HG02678 (cell line): ENCODE measurements at regions not wholly inside any gene's neighbourhood (a gene's known extent, or its start where the extent isn't known, plus 50 kb on each side); places are given as distances from the start of the nearest gene placed in this dataset.

Experiments used
- ATAC-seq: cut with Tn5 transposase; IDR thresholded peaks from one replicate; pipeline ENCODE4 v1.9.1; 2021; ENCODE audit warnings: mild to moderate bottlenecking, moderate library complexity; ENCODE audit not compliant: unreplicated experiment

DNA sequence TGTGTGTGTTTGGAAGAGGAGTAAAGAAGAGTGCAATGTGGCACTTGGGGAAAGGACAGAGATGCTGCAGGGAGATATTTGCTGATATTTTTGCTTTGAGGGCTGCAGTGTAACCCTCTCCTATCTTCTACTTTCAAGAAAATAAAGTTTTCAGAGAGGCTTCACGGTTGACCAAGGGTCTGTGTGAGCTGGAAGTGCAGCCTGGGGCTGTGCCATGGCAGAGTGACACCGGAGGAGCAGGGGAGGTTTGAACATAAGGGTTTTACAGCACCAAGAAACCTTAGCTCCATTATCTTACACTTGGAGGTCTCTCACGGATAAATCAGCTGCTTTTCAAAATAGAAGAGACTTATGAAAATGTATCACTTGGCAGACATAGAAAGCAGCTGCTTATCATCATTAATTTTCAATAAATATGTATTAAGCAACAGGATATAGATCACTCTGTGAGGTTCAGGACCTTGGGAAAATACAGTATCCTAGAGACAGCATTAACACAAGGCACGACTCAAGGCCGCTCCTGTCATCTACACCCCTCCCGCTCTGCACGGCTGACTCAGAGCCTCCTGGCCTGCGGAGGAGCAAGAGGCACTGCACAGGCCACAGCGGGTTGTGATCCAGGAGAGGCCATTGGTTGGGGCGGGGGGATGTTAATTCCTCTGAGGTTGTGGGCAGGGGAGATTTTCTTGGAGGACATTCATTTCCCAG, 127.8 kb downstream of the COPS8 start:
- no peak for ATAC-seq

DNA sequence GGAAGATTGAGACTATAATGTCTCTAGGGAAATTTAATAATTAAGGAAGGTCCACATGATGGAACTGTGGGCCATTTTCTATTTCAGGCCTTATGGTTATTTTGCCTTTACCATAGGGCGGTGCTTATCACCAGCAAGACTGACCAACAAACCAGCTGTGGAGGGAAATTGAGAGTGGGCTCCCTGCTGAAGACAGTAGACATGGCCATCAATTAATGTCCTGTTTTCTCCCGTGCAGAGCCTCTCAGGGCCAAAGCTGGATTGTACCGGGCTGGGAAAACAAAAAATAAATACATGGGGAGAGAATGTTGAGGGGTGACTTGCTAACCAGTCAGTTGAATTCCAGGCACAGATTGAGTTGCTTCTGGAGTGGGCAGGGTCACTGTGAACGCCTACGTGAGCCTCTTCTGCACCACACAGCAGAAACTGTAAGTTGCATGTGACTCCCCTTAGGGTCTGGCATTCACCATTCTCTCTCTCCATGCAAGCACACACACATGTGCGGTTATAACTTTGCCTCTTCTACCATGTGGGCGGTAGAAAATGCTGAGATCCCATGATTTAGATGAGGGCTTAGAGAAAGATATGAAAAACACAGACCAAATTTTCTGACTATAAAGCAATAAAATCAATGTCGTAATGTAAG, 128.5 kb downstream of the COPS8 start:
- no peak for ATAC-seq

DNA sequence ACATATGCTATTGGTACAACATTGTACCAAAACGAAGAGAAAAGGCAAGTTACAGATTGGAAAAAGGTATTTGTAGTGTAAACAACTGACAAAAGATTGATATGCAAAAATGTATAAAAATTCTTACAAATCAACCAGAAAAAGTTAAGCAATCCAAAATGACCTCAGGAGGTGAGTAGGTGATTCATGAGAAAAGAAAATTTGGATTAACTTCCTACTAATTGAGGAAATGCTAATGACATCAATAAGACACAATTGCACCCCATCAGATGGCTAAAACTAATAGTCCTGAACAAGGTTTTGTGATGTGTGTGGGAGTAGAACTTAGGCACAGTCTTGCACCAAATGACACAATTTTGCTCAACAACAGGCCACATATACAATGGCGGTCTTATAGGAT, 129.3 kb downstream of the COPS8 start:
- ATAC-seq, result no peak

DNA sequence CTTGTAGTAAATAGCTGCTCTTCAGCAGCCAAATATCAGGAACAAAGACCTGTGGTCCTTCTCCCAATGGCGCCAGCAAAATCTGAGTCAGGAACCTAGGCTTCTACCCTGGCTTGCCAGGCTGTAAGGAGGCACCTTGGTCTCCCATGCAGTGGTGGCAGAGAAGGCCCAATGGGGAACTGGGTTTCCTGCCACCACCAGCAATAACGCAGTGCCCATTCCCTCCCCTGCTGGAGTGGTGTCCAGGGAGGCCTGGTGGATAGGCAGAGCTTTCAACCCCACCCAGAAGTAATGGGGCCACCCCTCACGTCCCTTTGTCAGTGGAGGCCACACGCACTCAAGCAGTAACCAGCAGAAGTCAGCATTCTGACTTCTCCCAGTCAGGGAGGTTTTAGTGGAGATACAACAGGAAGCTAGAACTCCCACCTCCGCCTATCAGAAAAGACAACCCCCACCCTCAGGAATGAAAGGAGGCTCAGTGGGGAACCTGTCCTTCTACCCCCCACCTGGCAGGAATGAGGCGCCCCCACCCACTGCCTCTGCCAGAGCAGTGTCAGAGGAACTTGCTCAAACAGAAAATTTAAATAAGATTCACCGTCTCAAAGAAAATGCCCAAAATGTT, 132.4 kb downstream of the COPS8 start:
- ATAC-seq, result no peak

DNA sequence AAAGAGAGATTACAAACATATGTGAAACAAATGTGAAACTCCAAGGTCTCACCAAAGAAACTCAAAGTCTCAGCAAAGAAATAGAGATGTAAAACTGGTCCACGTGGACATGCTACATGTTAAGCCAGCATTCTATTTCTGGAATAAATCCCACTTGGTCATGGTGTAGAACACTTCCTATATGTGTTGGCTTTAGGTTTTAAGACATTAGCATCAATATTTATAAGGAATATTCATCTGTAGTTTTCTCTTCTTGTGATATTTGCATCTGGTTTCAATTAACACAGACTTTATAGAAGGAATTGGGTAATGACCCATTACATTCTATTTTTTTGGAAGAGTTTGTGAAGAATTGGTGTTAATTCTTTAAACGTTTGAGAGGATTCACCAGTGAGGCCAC, 133.1 kb downstream of the COPS8 start:
- no peak for ATAC-seq

DNA sequence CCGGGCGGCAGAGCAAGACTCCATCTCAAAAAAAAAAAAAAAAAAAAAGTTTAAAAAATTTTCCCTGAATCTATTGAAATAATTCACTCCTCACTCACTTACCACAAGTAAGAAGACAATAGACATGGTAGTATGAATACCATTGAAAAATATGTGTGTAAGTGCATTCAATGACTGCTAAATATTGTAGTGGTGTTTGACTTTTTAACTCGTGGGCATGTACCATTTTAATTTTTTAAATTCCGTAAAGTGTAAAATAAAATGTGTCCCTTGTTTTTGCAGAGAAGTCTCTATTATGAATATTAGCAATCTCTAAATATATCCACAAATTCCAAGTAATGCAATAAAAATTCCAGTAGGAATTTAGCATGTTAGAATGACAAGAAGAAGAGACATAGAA, 134.1 kb downstream of the COPS8 start:
- no peak for ATAC-seq

DNA sequence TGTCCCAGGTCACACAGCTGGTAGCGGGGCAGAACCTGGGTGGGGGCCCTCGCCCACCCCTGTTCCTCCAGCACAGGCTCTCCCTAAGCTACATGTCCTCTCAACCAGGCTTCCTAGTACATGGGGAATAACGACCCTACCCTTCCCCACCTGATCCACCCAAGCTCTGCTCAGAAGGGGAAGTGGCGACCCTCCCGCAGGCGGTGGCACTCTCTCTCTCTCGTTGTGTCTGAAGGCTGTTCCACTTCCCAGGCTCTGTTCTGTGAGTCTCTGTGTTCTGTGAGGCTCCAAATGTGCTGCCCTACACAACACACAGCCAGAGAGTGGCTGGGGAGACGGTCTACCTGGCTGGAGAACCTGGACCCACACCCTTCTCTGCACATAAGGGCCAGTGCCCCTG, 135.8 kb downstream of the COPS8 start:
- ATAC-seq, result no peak

DNA sequence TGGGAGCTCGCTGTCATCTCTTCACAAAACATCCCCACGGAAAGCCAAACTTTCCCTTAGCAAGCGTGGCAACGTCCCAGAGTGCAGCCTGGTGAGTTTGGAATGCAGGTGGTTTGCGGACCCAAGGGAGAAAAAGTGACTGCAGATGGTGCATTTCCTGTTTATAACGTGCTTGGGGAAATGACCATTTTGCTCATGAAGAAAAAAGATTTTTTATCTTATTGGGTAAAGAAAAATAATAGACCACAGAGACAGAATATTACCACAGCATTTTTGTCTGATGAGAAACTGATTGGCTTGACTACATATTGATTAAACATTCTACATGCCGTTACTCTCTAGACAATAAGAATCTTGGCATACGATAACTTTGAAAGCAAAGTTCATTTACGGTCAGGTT, 136.5 kb downstream of the COPS8 start:
- ATAC-seq, result no peak

DNA sequence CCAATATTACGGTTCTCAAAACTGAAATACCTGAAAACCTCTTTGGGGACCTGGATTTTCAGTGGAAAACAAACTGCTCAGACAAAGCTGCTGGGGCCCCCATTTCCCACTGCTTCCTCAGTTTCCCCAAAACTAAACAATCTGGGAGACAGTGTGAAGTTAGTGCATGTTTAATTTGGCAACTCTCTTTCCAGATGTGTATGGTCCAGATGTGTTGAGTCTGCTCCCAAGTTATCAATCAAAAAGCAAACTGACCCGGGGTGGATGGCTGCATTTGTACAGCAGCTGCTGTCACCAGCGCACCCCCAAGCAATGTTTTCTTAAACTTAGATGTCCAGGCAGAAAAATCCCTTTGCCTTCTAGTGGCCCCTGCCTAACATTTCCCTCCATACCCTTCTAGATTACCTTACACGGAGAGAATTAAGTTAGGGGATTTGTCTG, 136.9 kb downstream of the COPS8 start:
- ATAC-seq, result no peak

DNA sequence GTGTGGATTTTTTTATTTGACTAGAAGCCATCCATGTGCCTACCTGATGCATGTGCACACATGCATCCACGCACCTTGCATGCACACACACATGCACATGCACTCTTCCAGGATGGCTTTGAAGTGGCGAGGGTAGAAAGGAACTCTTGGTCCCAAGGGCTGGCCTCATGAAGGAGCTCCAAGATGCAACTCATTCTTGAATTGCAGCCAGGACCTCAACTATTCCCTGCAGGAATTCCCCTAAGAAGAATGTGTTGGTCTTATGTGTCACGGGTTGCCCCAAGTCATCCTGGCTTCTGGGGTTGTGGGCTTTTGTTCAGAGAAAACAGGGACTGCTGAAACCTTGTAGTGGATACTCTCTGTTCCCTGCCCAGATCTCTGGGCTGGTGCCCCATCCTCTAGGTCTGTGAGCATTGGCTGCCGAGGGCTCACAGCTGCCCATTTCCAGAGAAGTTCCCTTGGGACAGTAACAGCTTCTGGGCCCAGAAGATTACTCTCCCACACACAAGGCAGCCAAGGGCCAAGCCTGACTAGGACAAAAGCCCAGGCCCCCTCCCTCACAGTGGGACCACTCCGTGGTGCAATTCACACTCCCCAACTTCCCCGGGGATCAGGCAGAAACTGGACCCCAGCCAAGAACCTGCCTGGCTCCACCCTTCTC, 137.6 kb downstream of the COPS8 start:
- no peak for ATAC-seq

DNA sequence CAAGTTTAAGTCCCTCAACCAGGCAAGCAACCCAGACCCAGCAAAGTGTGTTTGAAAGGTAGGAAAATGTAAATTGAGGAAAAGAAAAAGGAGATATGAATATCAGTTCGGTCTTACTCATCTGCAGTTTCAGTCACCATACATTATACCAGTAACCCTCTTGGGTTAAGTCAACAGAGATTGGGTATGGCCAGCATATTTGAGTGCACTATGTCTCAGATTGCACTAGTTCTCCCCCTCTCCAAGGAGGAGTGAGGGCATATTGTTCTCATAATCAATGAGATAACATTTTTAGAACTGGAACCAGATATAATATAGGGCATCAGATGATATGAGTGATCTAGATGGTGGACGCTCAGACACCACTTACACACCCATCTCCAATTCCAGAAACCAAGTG, 141.5 kb downstream of the COPS8 start:
- no peak for ATAC-seq

DNA sequence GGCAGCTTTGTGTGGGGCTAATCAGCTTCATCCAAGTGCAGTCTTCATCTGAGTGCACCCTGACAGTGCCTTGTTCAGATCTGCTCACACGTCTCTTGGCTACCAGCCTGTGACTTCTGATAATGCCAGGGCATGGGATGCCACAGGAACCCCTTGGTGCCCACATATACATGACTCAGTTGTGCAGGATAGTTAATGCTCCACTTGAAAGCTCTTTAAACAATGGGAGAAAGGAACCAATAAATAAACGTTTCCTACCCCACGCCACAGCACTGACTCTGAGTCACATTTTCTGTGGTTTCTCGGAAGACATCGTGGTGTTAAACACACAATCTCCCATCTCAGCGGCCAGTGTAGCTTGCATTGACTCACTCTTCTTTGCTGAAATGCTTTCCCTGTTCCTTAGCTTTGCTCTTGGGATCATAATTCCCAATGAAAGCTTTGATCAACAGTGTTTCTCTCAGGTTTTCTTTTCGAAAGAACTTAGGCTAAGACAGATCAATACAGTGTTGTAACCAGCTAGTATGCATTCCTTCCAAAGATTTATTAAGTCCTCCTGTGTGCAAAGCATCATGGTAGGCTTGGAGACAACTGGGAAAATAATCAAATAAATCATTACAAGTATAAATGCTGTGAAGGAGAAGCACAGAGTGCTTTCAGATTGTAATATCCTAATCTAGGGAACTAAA, 142.0 kb downstream of the COPS8 start:
- no peak for ATAC-seq

DNA sequence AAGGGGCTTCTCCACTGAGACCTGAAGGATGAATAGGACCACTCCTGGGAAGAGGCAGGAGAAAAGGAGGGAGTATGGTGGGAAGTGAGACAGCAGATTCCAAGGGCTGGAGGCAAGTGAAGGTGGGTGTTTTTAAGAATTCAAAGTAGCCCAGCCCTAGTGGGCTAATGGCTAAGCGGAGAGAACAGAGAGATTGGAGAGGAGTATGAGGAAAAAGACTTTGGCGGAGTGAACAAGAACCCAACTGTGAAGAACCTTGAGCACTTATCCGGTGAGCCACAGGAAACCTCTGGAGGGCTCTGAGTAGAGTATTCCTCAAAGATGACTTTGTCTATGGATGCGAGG, 142.6 kb downstream of the COPS8 start:
- no peak for ATAC-seq

DNA sequence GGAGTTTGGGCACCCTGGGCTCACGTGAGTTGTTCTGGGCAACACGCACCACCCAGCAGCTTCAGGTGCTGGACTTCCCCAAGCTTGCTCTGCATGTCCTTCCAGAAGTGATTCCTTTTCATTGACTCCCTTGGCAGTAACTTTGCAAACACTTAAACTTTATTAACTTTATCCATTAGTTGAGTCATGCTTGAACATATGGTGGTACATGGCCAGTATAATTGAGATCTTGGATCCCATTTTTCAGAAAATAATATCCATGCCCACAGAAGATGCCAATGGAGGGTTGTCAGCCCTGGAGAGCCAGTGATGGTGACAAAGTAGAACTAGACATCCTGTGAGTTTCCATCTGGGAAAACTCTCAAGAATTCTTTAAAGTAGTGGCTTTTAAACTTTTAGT, 144.2 kb downstream of the COPS8 start:
- no peak for ATAC-seq

DNA sequence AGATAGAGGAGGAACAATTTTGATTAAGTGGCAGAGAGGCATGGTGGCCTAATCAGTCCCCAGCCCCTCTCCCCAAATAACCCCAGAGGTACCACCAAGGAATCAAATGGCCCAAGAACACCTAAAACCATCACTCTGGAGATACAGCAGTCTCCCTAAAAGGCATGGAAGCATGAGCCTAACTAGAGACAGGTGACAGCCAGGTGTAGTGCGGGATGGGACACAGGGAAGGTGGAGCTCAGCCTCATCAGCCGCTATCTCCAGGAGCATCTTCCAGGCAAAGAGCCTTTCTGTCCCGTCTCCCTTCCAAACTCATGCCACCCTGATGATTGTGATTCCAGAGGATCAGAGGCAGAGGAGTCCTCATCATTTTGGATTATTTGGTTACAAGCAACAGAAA, 144.7 kb downstream of the COPS8 start:
- no peak for ATAC-seq

DNA sequence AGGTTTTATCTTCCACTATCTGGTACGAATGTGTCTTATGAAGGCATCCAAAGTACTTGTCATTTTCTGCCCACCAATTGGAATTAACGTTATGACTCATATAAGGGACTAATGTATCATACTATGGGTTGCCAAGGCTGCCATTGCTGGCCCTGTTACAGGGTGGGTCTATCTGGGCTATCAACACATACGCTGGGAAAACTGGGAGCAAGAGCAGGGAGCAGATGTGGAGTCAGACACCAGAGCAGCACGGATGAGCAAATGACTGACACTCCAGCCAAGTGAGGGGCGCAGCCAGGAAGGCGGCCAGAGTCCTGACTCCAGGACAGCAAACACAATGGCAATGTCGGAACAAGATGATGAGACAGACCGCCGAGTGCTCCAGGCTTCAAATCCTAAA, 145.9 kb downstream of the COPS8 start:
- no peak for ATAC-seq

DNA sequence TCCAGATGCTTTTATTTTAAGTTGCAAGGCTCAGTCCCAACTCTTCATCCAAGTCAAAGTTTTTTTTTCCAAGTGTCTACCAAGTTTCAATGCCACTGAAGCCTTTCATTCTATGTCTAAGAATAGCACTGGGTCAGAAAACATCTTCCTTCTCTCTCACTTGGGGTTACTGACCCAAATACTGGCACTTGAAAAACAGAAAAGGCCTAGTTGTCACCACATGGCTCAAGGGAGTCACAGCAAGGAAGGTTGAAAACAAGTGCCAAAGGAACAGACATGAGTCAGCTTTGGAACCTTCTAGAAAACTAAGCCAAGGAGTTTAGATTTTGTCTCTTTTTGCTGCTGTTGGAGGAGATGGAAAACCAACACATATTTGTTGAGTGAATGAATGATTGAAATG, 146.5 kb downstream of the COPS8 start:
- no peak for ATAC-seq

DNA sequence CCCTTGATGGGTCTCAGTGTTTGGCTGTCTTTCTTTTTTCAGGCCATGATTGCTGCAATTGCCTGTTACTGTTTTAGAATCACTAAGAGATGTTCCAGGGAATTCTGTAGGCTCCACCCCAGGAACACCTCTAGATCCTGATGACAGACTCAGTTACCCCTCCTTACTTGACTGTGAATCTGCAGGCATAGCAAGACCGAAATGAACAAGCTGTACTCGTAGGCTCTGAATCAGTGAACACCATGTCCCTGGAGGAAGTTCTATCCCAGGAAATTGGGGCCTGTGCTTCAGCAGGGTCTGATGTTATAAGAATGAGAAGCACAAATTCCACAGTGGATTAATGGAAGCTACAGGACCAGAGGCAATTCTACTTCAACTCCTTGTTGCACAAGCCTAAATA, 148.6 kb downstream of the COPS8 start:
- ATAC-seq, result no peak

DNA sequence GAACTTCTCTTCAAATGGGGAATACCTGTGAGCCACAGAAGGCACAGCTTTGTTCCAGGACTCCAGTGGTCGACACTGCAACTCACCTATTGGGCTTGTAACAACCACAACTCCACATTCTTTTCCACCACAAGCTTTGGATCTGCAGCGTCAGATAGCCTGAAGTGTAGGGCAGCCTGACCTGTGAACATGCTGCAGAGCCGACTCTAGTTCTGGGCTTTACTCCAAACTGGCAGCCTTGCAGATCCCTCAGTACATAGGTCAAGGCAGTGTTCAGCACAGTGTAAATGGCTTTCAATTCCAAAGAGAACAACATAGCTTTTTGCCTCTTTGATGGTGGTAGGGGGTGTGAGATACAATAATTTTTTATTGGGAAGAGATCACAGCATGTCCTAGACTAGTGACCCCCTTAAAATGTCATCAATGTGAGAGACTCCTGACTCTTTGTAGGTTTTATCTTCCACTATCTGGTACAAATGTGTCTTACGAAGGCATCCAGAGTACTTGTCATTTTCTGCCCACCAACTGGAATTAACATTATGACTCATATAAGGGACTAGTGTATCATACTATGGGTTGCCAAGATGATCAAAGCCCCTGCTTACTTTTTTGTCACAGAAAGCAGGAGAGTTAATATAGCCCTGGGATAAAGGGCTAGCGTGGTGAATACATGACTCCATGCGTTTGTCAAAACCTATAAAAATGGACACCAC, 149.8 kb downstream of the COPS8 start:
- ATAC-seq, result no peak

DNA sequence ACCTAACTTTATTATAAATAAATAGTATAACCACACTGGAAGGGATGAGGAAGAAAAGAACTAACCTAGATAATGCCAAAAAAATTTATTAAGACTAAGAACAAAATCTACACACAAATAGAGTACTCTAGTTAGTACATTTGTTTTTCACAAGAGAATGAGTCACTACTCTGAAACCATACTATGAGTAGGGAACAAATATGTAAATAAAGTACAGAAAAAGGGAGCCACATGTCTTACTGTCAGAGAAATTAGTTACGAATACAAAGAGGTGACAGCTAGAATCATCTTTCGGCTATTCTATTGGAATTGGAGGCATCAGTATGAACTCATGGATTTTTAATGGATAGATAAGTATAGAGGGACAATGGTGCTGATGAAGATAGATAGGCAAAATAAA, 150.5 kb downstream of the COPS8 start:
- no peak for ATAC-seq

DNA sequence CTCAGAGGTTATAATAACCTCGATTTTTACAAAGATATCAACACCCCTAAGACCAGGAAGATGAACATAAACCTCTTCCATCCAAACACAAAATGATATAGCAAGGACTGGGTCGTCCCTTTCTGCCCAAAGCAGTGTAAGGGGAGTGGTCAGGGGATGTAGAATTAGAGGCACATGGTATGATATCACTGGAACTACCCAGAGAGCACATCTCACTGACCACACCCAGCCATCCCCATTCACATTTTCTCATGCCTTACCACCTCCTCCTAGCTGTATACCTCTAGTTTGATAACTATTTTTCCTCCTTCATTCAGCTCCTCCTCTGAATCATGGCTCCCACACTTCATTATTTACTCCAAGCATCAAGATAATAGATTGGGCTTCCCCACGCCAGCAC, 152.6 kb downstream of the COPS8 start:
- no peak for ATAC-seq
